MM.1S (cell line): ENCODE measurements at regions not wholly inside any gene's neighbourhood (a gene's known extent, or its start where the extent isn't known, plus 50 kb on each side); places are given as distances from the start of the nearest gene placed in this dataset.

ENCODE experiments used
- DNase-seq: peaks from one replicate; pipeline ENCODE4 v3.0.0-alpha.2; 2015
- H2AFZ ChIP-seq: fragments of 300-600 bp; sonication (generic); 2 replicates; pipeline ENCODE4 v1.6.0; 2016; ENCODE audit warnings: antibody characterized with exemption, low read length
- H3F3A ChIP-seq: fragments of 300-600 bp; sonication (generic); 2 replicates; pipeline ENCODE4 v1.6.1; 2016; ENCODE audit warnings: mild to moderate bottlenecking, antibody characterized with exemption, low read length, moderate library complexity, mixed read lengths; ENCODE audit not compliant: insufficient read depth
- H3K27ac ChIP-seq: fragments of 300-600 bp; sonication (generic); 2 replicates; pipeline ENCODE4 v1.5.1; 2016; ENCODE audit warnings: mild to moderate bottlenecking, low read length
- H3K27me3 ChIP-seq: fragments of 300-600 bp; sonication (generic); replicated peaks from 2 replicates; pipeline ENCODE4 v1.6.0; 2016; ENCODE audit warnings: low read length; ENCODE audit not compliant: insufficient read depth
- H3K36me3 ChIP-seq: fragments of 300-600 bp; sonication (generic); replicated peaks from 2 replicates; pipeline ENCODE4 v1.6.1; 2016; ENCODE audit warnings: mild to moderate bottlenecking, low read length, mixed read lengths; ENCODE audit not compliant: insufficient read depth
- H3K4me1 ChIP-seq: fragments of 300-600 bp; sonication (generic); 2 replicates; pipeline ENCODE4 v1.6.1; 2016; ENCODE audit warnings: low read length, mixed read lengths
- H3K4me2 ChIP-seq: fragments of 300-600 bp; sonication (generic); 2 replicates; pipeline ENCODE4 v1.6.0; 2016; ENCODE audit warnings: low read depth, low read length
- H3K4me3 ChIP-seq: fragments of 300-600 bp; sonication (generic); 2 replicates; pipeline ENCODE4 v1.5.1; 2016; ENCODE audit warnings: low read length, mixed read lengths
- H3K79me2 ChIP-seq: fragments of 300-600 bp; sonication (generic); 2 replicates; pipeline ENCODE4 v1.6.1; 2016; ENCODE audit warnings: mixed run types, low read length, mixed read lengths
- H3K9ac ChIP-seq: fragments of 300-600 bp; sonication (generic); 2 replicates; pipeline ENCODE4 v1.6.1; 2016; ENCODE audit warnings: low read length, mixed read lengths
- H3K9me2 ChIP-seq: fragments of 300-600 bp; sonication (generic); replicated peaks from 2 replicates; pipeline ENCODE4 v1.6.1; 2016; ENCODE audit warnings: mild to moderate bottlenecking, low read length, mixed read lengths; ENCODE audit not compliant: insufficient read depth
- H3K9me3 ChIP-seq: fragments of 300-600 bp; sonication (generic); replicated peaks from 2 replicates; pipeline ENCODE4 v1.6.1; 2016; ENCODE audit warnings: mild to moderate bottlenecking, low read length, mixed read lengths; ENCODE audit not compliant: insufficient read depth
- H4K20me1 ChIP-seq: fragments of 300-600 bp; sonication (generic); 2 replicates; pipeline ENCODE4 v1.6.1; 2016; ENCODE audit warnings: mild to moderate bottlenecking, low read length, moderate library complexity, mixed read lengths; ENCODE audit not compliant: insufficient read depth
- EZH2 ChIP-seq: fragments of 300-600 bp; sonication (generic); optimal IDR thresholded peaks from 2 replicates; pipeline ENCODE3; 2017; ENCODE audit warnings: low read depth, mild to moderate bottlenecking, antibody characterized with exemption, low read length, mixed read lengths
- EZH2phosphoT487 ChIP-seq: fragments of 300-600 bp; sonication (generic); IDR thresholded peaks from 2 replicates; pipeline ENCODE4 v1.6.1; 2018; ENCODE audit warnings: antibody characterized with exemption, low read length
- TF ChIP-seq, protein P1 (sequence below): fragments of 300-600 bp; sonication (generic); IDR thresholded peaks from 2 replicates; pipeline ENCODE4 v1.5.1; 2016; ENCODE audit warnings: antibody characterized with exemption, low read length, mixed read lengths

DNA sequence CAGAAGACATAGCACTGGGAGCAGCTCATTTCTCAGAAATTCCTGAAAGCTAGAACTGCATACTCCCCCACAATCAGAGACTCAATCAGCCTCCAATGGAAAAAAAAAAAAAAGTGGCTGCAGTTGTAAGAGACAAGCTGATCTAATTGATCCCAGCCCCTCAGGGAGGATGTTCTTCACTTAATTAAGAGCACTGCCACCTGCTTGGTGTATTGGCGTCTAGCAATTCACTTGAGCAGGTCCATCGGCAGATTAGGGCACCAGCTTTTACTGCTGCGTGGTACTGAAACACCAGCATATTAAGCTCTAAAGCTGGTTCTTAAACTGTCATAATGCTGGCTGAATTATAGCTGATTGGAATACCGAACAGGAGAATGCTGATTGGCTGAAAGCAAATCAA is 1890.1 kb upstream of the WWC1 start:
- H3K9ac ChIP-seq = no peak overlapping the region
- no peaks in the 10 kb centered on the region for H4K20me1 ChIP-seq
- H3K9me3 ChIP-seq = no peaks in the 10 kb centered on the region
- H3K9me2 ChIP-seq = no peaks in the 10 kb centered on the region
- no peaks in the 10 kb centered on the region for H3K79me2 ChIP-seq
- no peaks in the 10 kb centered on the region for H3K27me3 ChIP-seq
- no peak overlapping the region for H3K4me3 ChIP-seq
- H2AFZ ChIP-seq = no peak overlapping the region
- no peak for DNase-seq
- H3K4me2 ChIP-seq = no peak overlapping the region
- no peak overlapping the region for H3K27ac ChIP-seq
- TF ChIP-seq, protein P1, sequence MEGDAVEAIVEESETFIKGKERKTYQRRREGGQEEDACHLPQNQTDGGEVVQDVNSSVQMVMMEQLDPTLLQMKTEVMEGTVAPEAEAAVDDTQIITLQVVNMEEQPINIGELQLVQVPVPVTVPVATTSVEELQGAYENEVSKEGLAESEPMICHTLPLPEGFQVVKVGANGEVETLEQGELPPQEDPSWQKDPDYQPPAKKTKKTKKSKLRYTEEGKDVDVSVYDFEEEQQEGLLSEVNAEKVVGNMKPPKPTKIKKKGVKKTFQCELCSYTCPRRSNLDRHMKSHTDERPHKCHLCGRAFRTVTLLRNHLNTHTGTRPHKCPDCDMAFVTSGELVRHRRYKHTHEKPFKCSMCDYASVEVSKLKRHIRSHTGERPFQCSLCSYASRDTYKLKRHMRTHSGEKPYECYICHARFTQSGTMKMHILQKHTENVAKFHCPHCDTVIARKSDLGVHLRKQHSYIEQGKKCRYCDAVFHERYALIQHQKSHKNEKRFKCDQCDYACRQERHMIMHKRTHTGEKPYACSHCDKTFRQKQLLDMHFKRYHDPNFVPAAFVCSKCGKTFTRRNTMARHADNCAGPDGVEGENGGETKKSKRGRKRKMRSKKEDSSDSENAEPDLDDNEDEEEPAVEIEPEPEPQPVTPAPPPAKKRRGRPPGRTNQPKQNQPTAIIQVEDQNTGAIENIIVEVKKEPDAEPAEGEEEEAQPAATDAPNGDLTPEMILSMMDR = no peak
- no peak for TF ChIP-seq EZH2
- no peak for TF ChIP-seq EZH2phosphoT487
- no peaks in the 10 kb centered on the region for H3K36me3 ChIP-seq
- no peaks in the 10 kb centered on the region for H3K4me1 ChIP-seq
- no peaks in the 10 kb centered on the region for H3F3A ChIP-seq

- no peak overlapping the region for H3K27ac ChIP-seq
- TF ChIP-seq EZH2 (no peak), EZH2phosphoT487 (no peak)
- TF ChIP-seq, protein P1 = no peak
- no peaks in the 10 kb centered on the region for H3K36me3 ChIP-seq
- H3K79me2 ChIP-seq = no peaks in the 10 kb centered on the region
- no peak for DNase-seq
- H3K9me2 ChIP-seq = no peaks in the 10 kb centered on the region
- H4K20me1 ChIP-seq = no peaks in the 10 kb centered on the region
- H3K4me3 ChIP-seq = no peak overlapping the region
- no peaks in the 10 kb centered on the region for H3K9me3 ChIP-seq
- H3F3A ChIP-seq = no peaks in the 10 kb centered on the region
- no peak overlapping the region for H3K9ac ChIP-seq
- no peaks in the 10 kb centered on the region for H3K27me3 ChIP-seq
- no peak overlapping the region for H2AFZ ChIP-seq
- no peak overlapping the region for H3K4me2 ChIP-seq
- no peaks in the 10 kb centered on the region for H3K4me1 ChIP-seq
Measured at GRCh38 chr5:166412191-166412590, 1879.3 kb upstream of the WWC1 start.

- no peak for TF ChIP-seq EZH2
- no peak for TF ChIP-seq EZH2phosphoT487
- TF ChIP-seq, protein P1 = no peak
- DNase-seq = peak; percentile 39
- no peak overlapping the region for H3K4me3 ChIP-seq
- H2AFZ ChIP-seq = no peak overlapping the region
- no peak overlapping the region for H3K9ac ChIP-seq
- H3K4me1 ChIP-seq = no peaks in the 10 kb centered on the region
- H4K20me1 ChIP-seq = no peaks in the 10 kb centered on the region
- no peaks in the 10 kb centered on the region for H3K9me3 ChIP-seq
- H3K79me2 ChIP-seq = no peaks in the 10 kb centered on the region
- H3K9me2 ChIP-seq = no peaks in the 10 kb centered on the region
- H3K36me3 ChIP-seq = no peaks in the 10 kb centered on the region
- H3F3A ChIP-seq = no peaks in the 10 kb centered on the region
- H3K4me2 ChIP-seq = no peak overlapping the region
- H3K27ac ChIP-seq = no peak overlapping the region
- H3K27me3 ChIP-seq = no peaks in the 10 kb centered on the region
Measured at GRCh38 chr5:166427211-166427610, 1864.2 kb upstream of the WWC1 start.
